ENCODE measurements at regions not wholly inside any gene's neighbourhood (a gene's known extent, or its start where the extent isn't known, plus 50 kb on each side); places are given as distances from the start of the nearest gene placed in this dataset.

DNA sequence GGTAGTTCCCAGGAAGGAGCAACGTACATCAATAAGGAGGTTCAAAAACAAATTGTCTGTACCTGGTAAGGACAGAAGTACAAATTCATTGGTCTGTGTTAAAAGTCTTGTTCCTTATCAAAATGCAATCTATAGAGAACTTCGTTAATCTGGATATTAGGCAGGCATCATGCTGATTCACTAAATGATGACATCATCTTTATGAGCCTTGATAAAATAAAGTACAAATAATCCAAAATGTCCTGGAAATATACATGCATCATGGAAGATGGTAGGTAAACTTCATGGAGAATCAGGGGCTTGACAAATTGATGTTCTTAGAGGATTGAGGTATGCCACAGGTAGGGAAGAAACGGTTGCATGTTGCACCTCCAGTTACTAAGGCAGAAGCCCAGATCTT lies 433.9 kb downstream of the TRIML1 start:
- no peak for DNase-seq

DNA sequence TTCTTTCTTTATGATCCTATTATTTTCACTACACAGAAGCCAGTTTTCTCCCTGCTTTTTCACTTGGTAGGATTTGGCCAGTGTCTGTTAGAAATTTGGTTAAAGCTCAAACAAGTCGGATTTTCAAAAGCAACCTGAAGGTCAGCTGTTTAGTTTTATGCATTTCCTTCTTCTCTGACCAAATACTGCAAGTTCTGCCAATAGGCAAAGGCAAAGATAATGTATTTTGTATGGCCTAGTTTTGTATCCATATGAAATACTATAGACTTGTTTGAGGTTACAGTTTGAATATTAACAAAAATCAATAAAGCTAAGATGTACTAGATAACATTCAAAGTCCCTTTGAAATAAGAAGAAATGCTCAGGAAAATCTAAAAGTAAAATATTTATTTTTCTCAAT lies 439.4 kb downstream of the TRIML1 start:
- no peak for DNase-seq

GRCh38 chr4:188596021-188596420 lies 456.8 kb downstream of the TRIML1 start:
- DNase-seq = no peak

DNA sequence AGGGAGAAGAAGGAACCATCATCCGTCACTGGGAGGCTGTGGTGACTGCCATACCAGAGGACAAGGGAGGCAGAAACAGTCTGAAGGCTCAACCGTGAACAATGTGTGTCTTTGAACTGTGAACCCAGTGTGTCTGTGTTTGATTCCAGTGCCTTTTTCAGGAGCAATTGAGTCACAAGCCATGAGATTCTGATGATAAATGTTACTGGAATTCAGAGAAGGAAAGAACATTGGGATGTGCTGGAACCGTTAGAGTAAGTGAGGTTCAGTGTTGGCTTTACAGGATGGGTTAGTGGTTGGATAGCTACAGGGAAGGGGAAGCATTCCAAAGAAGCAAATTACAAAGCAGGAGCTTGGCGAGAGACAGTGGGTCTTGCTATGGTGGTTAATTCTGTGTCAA lies 464.4 kb downstream of the TRIML1 start:
- no peak for DNase-seq

DNA sequence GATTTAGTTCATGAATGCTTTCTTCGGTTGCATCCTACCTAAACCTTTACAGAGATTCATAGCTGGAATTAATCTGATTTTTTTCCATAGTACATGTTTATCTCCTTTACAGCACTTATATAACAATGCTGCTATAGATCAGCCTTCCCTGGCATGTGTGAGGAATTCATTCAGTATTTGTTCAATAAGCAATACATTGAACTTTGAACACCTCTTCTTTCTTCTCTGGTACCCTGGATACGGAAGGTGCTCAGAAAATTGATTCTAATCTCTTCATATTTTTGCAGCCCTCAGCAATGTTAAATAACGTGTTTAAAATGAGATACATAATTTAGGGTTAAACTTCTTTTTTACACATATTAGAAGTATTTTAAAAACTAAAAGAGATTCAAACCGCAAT lies 467.4 kb downstream of the TRIML1 start:
- no peak for DNase-seq

GRCh38 chr4:188611143-188611542 lies 471.9 kb downstream of the TRIML1 start:
- DNase-seq = no peak

DNA sequence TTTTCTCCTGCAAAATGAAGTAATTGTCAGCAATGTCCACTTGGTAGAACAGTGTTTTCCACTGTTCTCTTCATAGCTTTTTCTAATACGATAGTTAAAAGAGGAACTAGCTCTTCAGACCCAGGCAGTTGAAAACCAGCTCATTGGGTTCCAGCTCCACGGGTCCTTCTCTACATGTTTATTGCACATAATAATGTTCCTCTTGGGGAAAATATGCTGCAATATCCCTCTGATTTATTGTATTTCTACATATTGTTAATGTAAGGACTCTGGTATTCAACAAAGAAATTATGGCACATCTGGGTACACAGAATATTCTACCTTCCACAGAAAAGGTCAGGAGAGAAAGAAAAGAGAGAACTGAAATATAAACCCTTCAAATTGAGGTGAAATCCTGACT lies 473.4 kb downstream of the TRIML1 start:
- no peak for DNase-seq

GRCh38 chr4:188613976-188614375 lies 474.7 kb downstream of the TRIML1 start:
- DNase-seq = no peak

GRCh38 chr4:188619456-188620149 lies 480.4 kb downstream of the TRIML1 start:
- DNase-seq = no peak

DNA sequence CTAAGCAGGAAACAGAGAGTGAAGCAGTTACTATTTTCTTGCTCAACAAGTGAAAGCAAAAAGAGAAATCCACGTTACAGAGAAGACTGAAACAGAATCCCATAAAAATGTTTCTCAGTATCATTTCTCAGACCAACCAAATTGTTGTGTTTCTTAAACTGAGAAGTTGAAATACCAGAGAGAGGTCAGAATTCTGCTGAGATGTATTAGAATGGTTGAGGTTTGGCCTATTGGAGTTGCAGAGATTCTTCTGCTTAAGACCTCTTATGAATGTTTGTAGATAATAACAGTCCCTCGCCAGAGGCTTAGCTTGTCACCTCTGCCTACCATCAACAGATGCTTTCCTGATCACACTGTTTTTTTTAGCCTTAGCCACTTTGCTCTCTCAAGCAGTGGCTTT lies 481.4 kb downstream of the TRIML1 start:
- no peak for DNase-seq

- DNase-seq = no peak
Measured at GRCh38 chr4:188623314-188623854, 484.1 kb downstream of the TRIML1 start.

- no peak for DNase-seq
Measured at GRCh38 chr4:188624370-188624769, 485.1 kb downstream of the TRIML1 start.

- no peak for DNase-seq
Measured at GRCh38 chr4:188627892-188628291, 488.7 kb downstream of the TRIML1 start.

DNA sequence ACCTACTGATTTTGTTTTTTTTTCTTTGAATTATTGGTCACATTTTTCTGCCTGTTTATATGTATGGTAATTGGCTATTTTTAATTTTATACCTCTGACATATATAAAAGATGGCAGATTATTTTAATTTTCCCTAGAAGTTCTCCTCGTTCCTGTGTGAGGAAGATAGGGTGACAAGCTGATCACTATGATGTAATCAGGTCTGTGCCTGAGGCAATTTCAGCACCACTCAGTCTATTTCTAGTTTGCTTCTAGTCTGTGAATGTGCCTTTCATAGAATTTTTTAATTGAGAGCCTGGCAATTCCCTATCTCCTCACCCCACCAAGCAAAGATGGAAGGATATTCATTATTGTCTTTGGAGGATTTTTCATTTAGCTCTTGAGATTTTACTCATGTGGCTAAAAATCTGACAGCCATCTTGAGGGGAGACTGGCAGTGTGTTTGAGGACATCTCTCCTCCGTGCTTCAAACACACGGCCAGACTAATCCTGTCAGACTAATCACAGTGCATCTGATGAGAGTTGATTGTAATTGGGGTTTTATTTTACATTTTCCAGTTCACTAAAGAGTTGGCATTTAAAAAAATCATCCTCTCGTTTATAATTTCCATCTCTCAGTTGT lies 500.3 kb downstream of the TRIML1 start:
- no peak for DNase-seq

DNA sequence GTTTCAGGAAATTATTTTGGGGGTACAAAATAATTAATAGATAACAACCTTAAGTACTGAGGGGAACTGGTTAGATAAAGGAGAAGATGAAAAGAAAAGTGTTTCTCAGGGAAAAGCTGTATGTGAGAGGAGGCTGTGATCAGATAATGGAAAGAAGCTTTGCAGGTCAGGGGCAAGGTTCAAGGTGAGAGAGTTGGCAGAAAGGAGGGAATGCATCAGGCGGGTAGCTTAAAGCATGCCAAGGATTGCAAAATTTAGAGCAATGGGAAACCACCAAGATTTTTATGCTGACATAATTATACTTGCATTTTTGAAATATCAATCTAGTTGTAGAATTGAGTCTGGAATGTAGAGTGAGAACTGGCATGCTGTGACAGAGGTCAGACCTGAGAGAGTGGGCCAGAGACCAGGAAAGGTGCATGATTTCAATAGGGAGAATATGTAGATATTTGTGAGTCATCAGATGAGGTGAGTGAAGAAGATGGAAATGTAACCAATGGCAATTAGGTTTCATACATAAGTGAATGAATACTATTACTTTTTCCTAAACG lies 508.7 kb downstream of the TRIML1 start:
- no peak for DNase-seq

GRCh38 chr4:188649635-188650034 lies 510.4 kb downstream of the TRIML1 start:
- no peak for DNase-seq

DNA sequence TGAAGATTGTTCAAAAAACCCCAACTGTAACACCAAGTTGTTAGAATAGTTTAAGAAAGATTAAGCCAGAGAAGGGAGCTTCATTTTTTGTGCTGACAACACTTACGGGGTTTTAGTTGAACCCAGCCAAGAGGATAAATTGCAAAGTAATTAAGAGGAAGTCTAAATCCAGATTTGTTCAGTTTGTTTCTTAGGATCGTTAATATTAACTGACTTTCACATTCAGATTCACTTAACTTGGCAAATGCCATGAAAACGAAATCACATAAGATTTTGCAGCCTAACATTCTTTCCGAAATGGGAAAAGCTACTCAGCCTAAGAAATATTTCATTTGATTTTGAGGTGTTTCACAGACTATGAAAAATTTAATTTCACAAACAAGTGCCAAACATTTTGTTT lies 511.3 kb downstream of the TRIML1 start:
- no peak for DNase-seq

- no peak for DNase-seq
Measured at GRCh38 chr4:188657365-188657764, 518.1 kb downstream of the TRIML1 start.

DNA sequence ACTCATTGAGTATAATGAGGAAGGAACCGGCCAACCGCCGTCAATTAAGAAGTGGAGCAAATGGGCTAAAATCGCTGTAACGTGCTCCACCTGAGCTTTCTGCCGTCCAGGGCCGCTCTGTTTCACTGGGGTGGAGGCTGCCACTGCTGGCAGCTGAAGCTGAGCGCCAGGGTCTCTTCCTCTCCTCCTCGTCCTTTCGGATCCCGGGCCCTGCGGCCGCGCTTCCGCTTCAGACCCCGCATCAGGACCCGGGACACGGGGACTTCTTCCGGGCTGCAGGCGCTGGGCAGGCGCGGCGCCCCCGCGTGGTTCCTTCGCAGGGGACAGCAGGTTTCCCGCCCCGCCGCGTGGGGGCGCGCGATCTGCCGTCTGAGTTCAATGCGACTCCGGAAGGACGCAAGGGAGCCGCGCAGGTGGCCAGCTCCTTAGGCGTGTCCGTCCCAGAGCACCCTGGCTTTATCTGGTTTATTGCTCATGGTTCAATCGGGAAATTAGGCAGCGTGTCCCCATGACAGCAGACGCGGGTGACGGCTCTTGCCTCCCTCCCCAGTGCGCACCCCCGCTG lies 519.8 kb downstream of the TRIML1 start:
- no peak for DNase-seq

DNA sequence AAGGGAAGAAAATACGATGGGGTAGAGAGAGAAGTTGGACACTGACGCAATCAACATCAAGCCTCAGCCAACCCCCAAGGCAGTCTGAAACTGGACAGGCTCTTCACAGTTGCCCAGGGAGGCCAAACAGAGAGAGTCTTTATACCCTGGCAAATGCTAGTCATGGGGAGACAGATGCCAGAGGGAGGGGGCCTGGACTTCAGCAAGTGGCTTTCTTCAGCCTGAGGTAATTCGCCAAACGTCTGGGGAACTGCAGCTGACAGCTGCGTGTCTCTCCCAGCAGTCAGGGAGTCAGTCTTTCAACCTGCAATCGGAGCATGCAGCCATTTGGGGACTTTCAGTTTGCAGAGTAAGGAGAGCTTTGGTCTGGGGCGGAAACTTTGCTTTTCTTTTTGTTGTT lies 521.6 kb downstream of the TRIML1 start:
- DNase-seq = no peak

DNA sequence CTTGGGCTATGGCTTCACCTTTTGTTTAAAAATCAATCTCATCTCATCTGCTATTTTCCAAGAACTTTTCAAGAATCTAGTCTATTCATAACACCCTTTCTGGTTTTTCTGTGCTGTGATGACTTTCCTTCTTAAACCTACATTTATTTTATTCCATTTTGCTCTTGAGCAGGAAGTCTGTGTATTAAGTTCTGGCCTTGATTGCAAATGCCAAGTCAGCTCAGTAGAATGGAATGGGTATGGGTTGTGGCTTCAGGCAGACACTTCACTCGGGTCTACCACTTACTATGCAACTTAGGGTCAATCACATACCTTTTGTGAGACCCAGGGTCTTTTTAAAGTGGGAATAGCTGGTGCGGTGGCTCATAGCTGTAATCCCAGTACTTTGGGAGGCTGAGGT lies 522.3 kb downstream of the TRIML1 start:
- DNase-seq = no peak

- no peak for DNase-seq
Measured at GRCh38 chr4:188663369-188663768, 524.1 kb downstream of the TRIML1 start.

DNA sequence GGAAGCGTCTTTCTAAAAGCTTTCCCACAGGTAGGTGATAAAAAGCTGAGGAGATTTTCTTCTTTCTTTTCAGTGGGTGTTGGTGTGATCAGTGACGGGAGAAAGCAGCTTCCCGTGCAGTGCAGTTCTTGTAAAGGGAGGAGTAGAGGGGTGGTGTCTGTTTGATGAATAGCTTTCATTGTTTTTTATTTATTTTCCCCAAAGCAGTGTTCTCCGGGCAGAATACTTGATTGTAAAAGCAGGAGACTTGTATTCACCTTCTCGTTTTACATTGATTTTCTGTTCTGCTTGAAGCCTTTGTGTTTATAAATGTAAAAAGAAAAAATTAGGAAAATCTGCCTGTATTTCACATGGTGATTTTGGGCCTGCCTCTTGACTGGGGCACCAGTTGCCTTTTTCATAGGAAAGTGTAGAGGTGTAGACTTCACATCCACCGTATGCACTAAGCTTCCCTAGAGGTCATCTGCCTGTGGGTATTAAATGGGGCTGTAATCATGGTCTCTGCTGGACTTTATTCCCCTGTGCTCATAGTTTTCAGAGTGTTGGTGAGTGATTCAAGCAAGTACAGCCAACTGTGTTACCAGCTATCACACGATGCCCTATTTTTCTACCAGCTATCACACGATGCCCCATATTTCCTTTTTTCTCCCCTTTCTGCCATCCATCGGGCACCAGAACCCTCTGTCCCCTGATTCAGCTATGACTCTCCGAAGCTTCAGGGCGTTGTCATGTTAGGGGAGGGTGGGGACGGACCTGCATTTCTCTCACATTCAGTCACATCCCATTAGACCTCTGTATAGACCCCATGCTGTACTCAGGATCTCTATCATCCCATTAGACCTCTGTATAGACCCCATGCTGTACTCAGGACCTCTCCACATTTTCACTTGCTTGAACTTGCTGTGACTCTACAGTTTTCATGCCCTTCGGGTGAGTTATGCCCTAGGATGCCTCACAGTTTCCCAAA lies 526.5 kb downstream of the TRIML1 start:
- DNase-seq = no peak
